ENCODE measurements at regions not wholly inside any gene's neighbourhood (a gene's known extent, or its start where the extent isn't known, plus 50 kb on each side); places are given as distances from the start of the nearest gene placed in this dataset.

- TF ChIP-seq, protein P1, sequence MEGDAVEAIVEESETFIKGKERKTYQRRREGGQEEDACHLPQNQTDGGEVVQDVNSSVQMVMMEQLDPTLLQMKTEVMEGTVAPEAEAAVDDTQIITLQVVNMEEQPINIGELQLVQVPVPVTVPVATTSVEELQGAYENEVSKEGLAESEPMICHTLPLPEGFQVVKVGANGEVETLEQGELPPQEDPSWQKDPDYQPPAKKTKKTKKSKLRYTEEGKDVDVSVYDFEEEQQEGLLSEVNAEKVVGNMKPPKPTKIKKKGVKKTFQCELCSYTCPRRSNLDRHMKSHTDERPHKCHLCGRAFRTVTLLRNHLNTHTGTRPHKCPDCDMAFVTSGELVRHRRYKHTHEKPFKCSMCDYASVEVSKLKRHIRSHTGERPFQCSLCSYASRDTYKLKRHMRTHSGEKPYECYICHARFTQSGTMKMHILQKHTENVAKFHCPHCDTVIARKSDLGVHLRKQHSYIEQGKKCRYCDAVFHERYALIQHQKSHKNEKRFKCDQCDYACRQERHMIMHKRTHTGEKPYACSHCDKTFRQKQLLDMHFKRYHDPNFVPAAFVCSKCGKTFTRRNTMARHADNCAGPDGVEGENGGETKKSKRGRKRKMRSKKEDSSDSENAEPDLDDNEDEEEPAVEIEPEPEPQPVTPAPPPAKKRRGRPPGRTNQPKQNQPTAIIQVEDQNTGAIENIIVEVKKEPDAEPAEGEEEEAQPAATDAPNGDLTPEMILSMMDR (IDR thresholded peaks at IDR 0.05), result no peak
- TF ChIP-seq POLR2AphosphoS5 (IDR thresholded peaks at IDR 0.05) (no peak), EP300 (IDR thresholded peaks at IDR 0.05; ENCODE audit: low read depth) (no peak), POLR2A (IDR thresholded peaks at IDR 0.05) (no peak)
These were observed 122.4 kb downstream of the NDUFA10 start for GRCh38 chr2:239902749-239903201.
